ENCODE measurements at regions not wholly inside any gene's neighbourhood (a gene's known extent, or its start where the extent isn't known, plus 50 kb on each side); places are given as distances from the start of the nearest gene placed in this dataset.
"Not testable (repeated sequence)": the region's sequence is repeated elsewhere in the genome, so short reads cannot be mapped to it uniquely, and the experiment has no call there.

GRCh38 chr3:185306286-185306685, 52.4 kb upstream of the EHHADH start:
- H3K4me3 ChIP-seq (ENCODE audit: low read depth, low read length); H3K27me3 ChIP-seq (ENCODE audit: insufficient read depth, low read depth, severe bottlenecking); H3K36me3 ChIP-seq; DNase-seq; H3K27ac ChIP-seq; H3K9me3 ChIP-seq (ENCODE audit: severe bottlenecking): not testable (repeated sequence)

- TF ChIP-seq CTCF (IDR thresholded peaks at IDR 0.05; ENCODE audit: low read depth, low read length), result no peak
- no peaks in the 10 kb centered on the region for H3K9me3 ChIP-seq (ENCODE audit: severe bottlenecking)
- DNase-seq, result no peak
- H3K27me3 ChIP-seq (ENCODE audit: insufficient read depth, low read depth, severe bottlenecking), result no peaks in the 10 kb centered on the region
- no peak overlapping the region for H3K4me3 ChIP-seq (ENCODE audit: low read depth, low read length)
- no peaks in the 10 kb centered on the region for H3K36me3 ChIP-seq
- no peak overlapping the region for H3K27ac ChIP-seq
Observed at GRCh38 chr3:185306847-185307246, 53.0 kb upstream of the EHHADH start.

DNA sequence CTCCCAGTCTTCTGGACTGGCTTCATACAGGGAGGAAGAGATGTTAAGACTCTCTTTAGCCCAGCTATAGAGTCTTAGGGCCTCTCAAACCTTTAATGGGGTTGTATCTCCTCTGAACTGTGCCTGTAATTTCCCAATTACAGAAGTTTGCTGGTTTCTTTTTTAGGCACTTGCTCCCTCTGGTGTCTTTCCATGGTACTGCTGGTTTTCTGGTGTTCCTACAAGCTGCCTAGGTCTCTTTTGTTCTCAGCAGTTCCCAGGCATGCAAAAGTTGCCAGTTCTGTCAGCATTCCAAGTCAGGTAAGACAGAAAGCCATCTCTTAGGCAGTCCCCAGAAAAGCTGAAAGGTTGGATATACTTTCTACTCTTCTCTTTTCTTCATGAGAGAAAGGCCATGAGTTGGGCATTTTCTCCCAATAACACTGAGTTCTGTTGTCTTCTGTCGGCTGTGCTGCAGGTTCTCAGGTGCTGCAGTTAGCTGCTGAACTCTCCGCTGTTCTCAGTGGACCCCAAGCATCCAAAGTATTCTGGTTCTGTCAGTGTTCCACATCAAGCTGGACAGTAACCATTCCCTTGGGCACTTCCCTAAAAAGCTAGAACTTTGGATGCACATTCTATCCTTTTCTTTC, 54.4 kb upstream of the EHHADH start:
- peak; percentile 57 for DNase-seq
- no peaks in the 10 kb centered on the region for H3K27me3 ChIP-seq (ENCODE audit: insufficient read depth, low read depth, severe bottlenecking)
- H3K36me3 ChIP-seq, result no peaks in the 10 kb centered on the region
- H3K4me3 ChIP-seq (ENCODE audit: low read depth, low read length), result no peak overlapping the region
- no peak overlapping the region for H3K27ac ChIP-seq
- no peaks in the 10 kb centered on the region for H3K9me3 ChIP-seq (ENCODE audit: severe bottlenecking)
- TF ChIP-seq CTCF (IDR thresholded peaks at IDR 0.05; ENCODE audit: low read depth, low read length), result peak; percentile 78

DNA sequence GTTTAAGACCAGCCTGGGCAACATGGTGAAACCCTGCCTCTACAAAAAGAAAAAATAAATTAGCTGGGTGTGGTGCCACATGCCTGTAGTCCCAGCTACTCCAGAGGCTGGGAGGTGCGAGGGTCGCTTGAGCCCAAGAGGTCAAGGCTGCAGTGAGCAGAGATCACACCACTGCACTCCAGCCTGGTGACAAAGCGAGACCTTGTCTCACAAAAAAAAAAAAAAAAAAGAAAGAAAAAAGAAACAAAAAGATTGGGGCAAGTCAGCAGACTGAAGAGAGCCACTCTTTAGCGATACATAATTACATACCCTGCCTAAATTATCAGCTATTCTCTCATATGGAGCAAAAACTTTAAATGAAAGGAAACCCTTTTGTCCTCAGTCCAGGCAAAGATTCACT, 53.6 kb upstream of the MAP3K13 start:
- no peak overlapping the region for H3K4me3 ChIP-seq (ENCODE audit: low read depth, low read length)
- DNase-seq, result no peak
- no peaks in the 10 kb centered on the region for H3K27me3 ChIP-seq (ENCODE audit: insufficient read depth, low read depth, severe bottlenecking)
- no peak overlapping the region for H3K27ac ChIP-seq
- no peaks in the 10 kb centered on the region for H3K9me3 ChIP-seq (ENCODE audit: severe bottlenecking)
- TF ChIP-seq CTCF (IDR thresholded peaks at IDR 0.05; ENCODE audit: low read depth, low read length), result no peak
- no peaks in the 10 kb centered on the region for H3K36me3 ChIP-seq

- H3K27me3 ChIP-seq (ENCODE audit: insufficient read depth, low read depth, severe bottlenecking), result no peaks in the 10 kb centered on the region
- H3K9me3 ChIP-seq (ENCODE audit: severe bottlenecking), result no peaks in the 10 kb centered on the region
- TF ChIP-seq CTCF (IDR thresholded peaks at IDR 0.05; ENCODE audit: low read depth, low read length), result no peak
- DNase-seq, result no peak
- no peaks in the 10 kb centered on the region for H3K36me3 ChIP-seq
- H3K4me3 ChIP-seq (ENCODE audit: low read depth, low read length), result no peak overlapping the region
- no peak overlapping the region for H3K27ac ChIP-seq
Observed at GRCh38 chr3:185309795-185310194, 53.1 kb upstream of the MAP3K13 start.

- no peak for DNase-seq
- Histone ChIP-seq H3K36me3 (no peaks in the 10 kb centered on the region), H3K27me3 (ENCODE audit: insufficient read depth, low read depth, severe bottlenecking) (no peaks in the 10 kb centered on the region), H3K27ac (no peak overlapping the region), H3K9me3 (ENCODE audit: severe bottlenecking) (no peaks in the 10 kb centered on the region), H3K4me3 (ENCODE audit: low read depth, low read length) (no peak overlapping the region)
- no peak for TF ChIP-seq CTCF (IDR thresholded peaks at IDR 0.05; ENCODE audit: low read depth, low read length)
Observed at GRCh38 chr3:185311991-185312390, 50.9 kb upstream of the MAP3K13 start.

Data from WERI-Rb-1 (cell line).